ENCODE measurements at regions not wholly inside any gene's neighbourhood (a gene's known extent, or its start where the extent isn't known, plus 50 kb on each side); places are given as distances from the start of the nearest gene placed in this dataset.
"Not testable (repeated sequence)": the region's sequence is repeated elsewhere in the genome, so short reads cannot be mapped to it uniquely, and the experiment has no call there.

DNA sequence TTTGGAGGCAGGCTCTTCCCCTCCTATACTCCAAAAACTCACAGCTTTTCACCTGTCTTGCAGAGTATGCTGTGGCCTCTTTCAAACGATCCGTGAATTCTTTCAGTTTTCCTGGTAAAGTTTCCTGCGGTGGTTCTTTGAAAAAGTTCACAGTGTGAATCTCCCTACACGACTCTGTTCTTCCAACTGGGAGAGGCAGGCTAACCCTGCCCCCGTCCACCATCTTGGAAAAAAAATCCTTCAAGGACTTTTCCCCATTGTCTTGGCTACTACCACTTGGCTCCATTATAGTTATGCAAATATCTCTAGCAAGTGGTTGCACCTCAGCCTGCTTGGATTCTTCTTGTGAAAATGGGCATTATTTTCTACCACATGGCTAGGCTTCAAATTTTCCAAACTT lies 382.6 kb downstream of the AGTPBP1 start:
- DNase-seq (ENCODE audit: low spot score) (no peak), ATAC-seq (no peak)
- intact Hi-C loops (cut with DNase I), result no loop called here

GRCh38 chr9:85349046-85349445 lies 392.7 kb downstream of the AGTPBP1 start:
- ATAC-seq (no peak), DNase-seq (ENCODE audit: low spot score) (no peak)
- intact Hi-C loops (cut with DNase I), result no loop called here

DNA sequence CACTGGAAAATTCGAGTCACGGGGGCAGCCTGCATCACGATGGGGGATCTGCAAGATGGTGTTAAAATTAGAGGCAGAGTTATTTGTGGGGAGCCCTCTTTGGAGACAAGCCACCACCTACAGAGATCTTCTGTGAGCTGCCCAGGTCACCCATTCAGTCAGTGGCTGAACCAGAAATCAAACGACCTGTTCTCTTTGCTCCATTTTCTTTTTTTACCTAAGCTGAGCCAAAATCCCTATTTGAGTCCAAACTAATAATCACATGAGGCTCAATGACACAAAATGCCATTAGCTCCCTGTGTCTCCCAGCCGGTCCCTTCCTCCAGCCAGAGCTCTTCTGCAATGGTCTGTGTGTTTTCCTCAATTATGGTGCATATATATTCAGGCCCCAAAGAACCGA lies 394.2 kb downstream of the AGTPBP1 start:
- ATAC-seq (no peak), DNase-seq (ENCODE audit: low spot score) (no peak)
- intact Hi-C loops (cut with DNase I), result no loop called here

- intact Hi-C loops (cut with DNase I), result no loop called here
- DNase-seq (ENCODE audit: low spot score), result no peak
- ATAC-seq, result no peak
These were observed 396.9 kb downstream of the AGTPBP1 start for GRCh38 chr9:85344901-85345300.

DNA sequence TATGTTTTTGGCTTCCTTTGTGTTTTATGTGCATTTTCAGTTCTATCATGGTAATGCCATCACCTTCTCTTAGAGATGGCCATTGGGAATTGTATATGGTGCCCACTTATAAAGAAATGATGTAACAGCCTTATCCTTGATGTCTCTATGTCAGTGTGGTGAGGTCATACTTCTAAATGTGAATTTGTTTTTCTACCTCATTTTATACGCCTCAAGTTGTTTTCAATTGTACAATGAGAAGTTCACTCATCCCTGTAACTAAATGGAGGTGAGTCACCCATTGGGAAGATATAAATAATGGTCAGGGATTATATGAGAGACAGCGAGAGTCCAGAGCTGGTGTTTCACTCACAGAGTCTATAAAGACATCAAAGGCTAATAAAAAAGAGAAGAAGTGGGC lies 402.4 kb downstream of the AGTPBP1 start:
- no peak for ATAC-seq
- intact Hi-C loops (cut with DNase I), result no loop called here
- no peak for DNase-seq (ENCODE audit: low spot score)

GRCh38 chr9:85334228-85334627 lies 407.5 kb downstream of the AGTPBP1 start:
- no peak for ATAC-seq
- DNase-seq (ENCODE audit: low spot score), result no peak
- intact Hi-C loops (cut with DNase I), result no loop called here

DNA sequence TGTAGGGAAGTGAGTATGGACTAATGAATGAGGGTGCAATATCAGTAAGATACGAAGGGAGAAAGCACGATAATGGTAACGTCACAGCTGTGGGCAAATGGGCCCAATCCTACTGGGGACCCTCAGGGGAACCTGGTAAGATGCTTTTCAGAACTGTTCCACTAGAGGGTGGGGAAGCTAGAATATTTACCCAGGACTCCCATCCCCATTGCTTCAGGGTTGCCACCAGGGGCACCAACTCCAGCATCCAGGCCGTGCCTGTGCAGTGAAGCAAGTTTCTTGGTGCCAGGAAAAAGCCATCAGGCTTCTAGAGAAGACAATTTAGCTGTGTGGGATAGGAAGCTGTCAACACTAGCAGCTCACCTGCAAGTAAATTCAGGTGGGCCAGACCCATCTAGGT lies 409.3 kb downstream of the AGTPBP1 start:
- ATAC-seq (no peak), DNase-seq (ENCODE audit: low spot score) (no peak)

DNA sequence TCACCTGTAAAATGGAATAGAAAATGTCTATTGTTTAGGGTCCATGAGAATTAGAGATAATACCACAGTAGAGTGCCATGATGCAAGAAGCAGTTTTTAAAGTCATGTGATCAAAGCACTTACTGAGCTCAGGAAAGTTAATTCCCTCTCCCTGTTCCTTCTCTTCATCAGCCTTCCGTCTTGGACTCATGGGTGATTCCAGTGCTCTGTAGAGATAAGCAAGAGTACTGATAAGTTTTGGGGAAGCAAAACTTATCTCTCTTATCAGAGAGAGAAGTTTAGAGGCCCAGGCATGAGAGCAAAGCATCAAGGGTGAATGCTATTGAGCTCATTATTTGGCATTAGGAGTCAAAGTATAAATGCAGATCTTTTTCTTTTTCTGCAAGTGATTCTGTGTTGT lies 410.1 kb downstream of the AGTPBP1 start:
- ATAC-seq (no peak), DNase-seq (ENCODE audit: low spot score) (no peak)
- intact Hi-C loops (cut with DNase I), result no loop called here

More for the DNA sequence above, 409.3 kb downstream of the AGTPBP1 start:
- intact Hi-C loops (cut with DNase I), result no loop called here

DNA sequence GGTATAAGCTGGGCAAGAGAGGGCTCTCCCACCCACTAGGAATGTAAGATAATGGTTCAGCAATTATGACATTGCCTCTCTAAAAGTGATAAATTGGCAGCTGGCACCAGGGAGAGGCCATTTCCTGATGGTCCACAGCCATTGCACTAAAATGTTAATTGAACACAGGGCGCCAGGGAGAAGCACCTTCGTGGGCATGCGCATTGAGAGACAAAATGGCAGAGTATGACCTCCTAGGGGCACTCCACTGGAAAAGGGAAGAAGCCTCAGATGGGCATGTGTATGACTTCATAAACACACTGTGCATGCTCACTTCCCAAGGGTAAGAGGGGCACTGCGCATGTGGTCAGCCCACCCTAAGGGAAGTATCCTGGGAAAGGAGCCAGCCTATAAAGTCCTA lies 419.2 kb downstream of the AGTPBP1 start:
- intact Hi-C loops (cut with DNase I), result no loop called here
- DNase-seq (ENCODE audit: low spot score), result no peak
- ATAC-seq, result no peak

DNA sequence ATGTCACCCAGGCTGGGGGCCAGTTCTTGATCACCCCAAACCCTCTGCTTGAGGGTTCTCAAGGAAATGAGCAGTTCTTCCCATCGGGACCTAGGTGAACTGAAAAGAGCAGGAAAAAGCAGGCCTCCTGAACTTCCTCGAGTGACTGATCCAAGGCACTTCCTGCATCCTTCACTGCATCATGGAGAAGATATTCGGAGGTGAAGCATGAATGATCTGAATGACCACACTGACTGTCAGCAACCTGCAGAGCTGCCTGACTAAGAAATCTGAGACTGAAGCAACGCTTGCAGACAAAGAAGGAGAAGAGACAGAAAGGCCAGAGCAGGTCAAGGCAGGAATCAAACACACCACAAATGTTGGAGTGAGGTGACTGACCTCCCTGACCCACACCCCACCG lies 420.2 kb downstream of the AGTPBP1 start:
- DNase-seq (ENCODE audit: low spot score) (no peak), ATAC-seq (no peak)
- intact Hi-C loops (cut with DNase I), result no loop called here

GRCh38 chr9:85319936-85320656 lies 421.7 kb downstream of the AGTPBP1 start:
- no peak for ATAC-seq
- intact Hi-C loops (cut with DNase I), result no loop called here
- DNase-seq (ENCODE audit: low spot score), result no peak

DNA sequence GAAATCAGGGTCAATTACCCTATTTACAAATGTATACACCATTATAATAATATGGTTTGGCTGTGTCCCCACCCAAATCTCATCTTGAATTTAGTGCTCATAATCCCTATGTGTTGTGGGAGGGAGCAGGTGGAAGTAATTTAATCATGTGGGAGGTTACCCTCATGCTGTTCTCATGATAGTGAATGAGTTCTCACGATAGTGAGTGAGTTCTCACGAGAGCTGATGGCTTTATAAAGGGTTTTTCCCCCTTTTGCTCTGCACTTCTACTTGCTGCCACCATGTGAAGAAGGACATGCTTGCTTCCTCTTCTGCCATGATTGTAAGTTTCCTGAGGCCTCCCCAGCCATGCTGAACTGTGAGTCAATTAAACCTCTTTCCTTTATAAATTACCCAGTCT lies 426.2 kb downstream of the AGTPBP1 start:
- ATAC-seq; DNase-seq (ENCODE audit: low spot score); intact Hi-C loops (cut with DNase I): not testable (repeated sequence)

- no peak for DNase-seq (ENCODE audit: low spot score)
- intact Hi-C loops (cut with DNase I), result no loop called here
- ATAC-seq, result no peak
These were observed 431.2 kb downstream of the AGTPBP1 start for GRCh38 chr9:85310573-85310972.

- ATAC-seq (no peak), DNase-seq (ENCODE audit: low spot score) (no peak)
- intact Hi-C loops (cut with DNase I), result no loop called here
These were observed 438.0 kb downstream of the AGTPBP1 start for GRCh38 chr9:85303757-85304134.

DNA sequence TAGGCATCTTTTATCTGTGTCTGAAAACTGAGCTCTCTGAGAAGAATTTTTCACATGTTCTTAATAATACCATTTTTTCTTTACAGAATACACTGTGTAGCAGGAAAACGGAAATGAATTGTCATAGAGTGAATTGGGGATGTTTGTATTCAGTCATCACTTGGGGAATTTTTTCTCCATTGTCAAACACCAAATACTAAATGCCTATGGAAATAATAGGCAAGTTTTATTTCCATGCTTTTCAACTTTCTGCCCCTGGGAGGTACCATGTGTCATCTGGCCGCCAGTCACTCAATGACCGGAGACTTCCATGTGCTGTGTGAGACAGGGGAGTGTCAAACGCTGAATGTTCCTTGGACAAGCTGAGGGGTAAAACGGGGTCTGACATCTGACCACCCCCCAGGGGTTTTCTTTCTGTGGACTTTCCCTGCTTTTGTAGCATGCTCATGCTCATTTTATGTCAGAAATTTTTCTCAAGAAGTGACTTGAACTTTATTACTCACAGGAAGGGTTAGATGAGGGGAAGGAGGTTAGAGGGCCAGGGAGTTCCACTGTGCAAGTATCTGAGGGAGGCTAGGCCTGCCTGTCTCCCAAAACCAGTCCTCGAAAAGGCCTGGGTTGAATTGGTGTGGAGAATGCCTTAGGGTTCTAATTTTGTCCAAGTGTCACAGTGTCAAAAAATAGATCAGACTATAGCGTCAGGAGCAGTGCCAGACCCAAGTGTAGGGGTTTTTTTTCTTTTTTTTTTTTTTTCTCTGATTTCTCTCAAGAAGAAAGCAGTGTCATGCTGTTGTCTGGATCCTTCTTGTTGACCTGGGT lies 438.6 kb downstream of the AGTPBP1 start:
- no peak for DNase-seq (ENCODE audit: low spot score)
- no peak for ATAC-seq
- intact Hi-C loops (cut with DNase I), result no loop called here

GRCh38 chr9:85298499-85298898 lies 443.3 kb downstream of the AGTPBP1 start:
- intact Hi-C loops (cut with DNase I), result no loop called here
- no peak for ATAC-seq
- no peak for DNase-seq (ENCODE audit: low spot score)

GRCh38 chr9:85295244-85295643 lies 446.5 kb downstream of the AGTPBP1 start:
- DNase-seq (ENCODE audit: low spot score); intact Hi-C loops (cut with DNase I); ATAC-seq: not testable (repeated sequence)

DNA sequence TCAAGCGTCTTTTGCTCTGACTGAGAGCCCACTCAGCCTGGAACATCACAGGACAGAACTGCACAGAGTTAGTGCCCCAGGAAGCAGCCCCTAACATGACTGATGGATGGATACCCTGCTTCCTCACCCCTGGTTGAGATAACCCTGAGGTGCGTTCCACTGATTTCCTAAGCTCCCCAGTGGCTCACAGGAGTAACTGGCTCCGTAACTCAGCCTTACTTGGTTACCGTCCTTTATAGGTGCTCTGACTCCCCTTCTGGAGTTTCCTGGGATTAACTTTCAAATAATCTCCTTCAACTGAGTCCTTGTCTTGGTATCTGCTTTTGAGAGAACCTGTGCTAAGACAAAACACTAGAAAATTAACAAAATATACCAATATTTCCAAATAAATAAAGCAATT lies 449.5 kb downstream of the AGTPBP1 start:
- DNase-seq (ENCODE audit: low spot score) (no peak), ATAC-seq (no peak)
- intact Hi-C loops (cut with DNase I), result no loop called here

GRCh38 chr9:85291266-85291665 lies 450.5 kb downstream of the AGTPBP1 start:
- DNase-seq (ENCODE audit: low spot score) (no peak), ATAC-seq (no peak)
- intact Hi-C loops (cut with DNase I), result no loop called here

DNA sequence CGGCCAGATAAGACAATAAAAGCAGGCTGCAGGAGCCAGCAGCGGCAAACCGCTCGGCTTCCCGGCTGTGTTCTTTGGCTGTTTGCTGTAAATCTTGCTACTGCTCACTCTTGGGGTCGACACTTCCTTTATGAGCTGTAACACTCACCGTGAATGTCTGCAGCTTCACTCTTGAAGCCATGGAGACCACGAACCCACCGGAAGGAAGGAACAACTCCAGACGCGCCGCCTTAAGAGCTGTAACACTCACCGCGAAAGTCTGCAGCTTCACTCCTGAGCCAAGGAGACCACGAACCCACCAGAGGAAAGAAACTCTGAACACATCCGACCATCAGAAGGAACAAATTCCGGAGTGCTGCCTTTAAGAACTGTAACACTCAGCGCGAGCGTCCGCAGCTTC lies 451.7 kb downstream of the AGTPBP1 start:
- DNase-seq (ENCODE audit: low spot score), result no peak
- intact Hi-C loops (cut with DNase I), result no loop called here
- ATAC-seq, result no peak

DNA sequence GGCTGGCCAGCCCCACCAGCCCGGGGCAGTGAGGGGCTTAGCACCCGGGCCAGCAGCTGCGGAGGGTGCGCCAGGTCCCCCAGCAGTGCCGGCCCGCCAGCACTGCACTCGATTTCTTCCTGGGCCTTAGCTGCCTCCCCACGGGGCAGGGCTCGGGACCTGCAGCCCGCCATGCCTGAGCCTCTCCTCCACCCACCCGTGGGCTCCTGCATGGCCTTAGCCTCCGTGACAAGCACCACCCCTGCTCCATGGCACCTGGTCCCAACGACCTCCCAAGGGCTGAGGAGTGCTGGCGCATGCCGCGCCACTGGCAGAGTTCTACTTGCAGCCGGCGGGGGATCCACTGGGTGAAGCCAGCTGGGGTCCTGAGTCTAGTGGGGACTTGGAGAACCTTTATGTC lies 452.6 kb downstream of the AGTPBP1 start:
- intact Hi-C loops (cut with DNase I), result no loop called here
- DNase-seq (ENCODE audit: low spot score) (no peak), ATAC-seq (no peak)

Measured in sciatic nerve (tissue), 2 donors.